Endothelial cell (in vitro differentiated cells): ENCODE measurements at regions not wholly inside any gene's neighbourhood (a gene's known extent, or its start where the extent isn't known, plus 50 kb on each side); places are given as distances from the start of the nearest gene placed in this dataset.

Experiments used
- DNase-seq: peaks from one replicate; pipeline ENCODE4 v3.0.0; 2021; ENCODE audit warnings: low spot score
- H3K27ac Mint-ChIP-seq: one replicate; pipeline ENCODE4 v1.8.0; 2021; ENCODE audit warnings: mixed read lengths, inconsistent platforms; ENCODE audit not compliant: unreplicated experiment
- H3K27me3 Mint-ChIP-seq: one replicate; pipeline ENCODE4 v1.8.0; 2021; ENCODE audit warnings: mild to moderate bottlenecking, moderate library complexity, mixed read lengths, inconsistent platforms; ENCODE audit not compliant: unreplicated experiment
- H3K36me3 Mint-ChIP-seq: one replicate; pipeline ENCODE4 v1.8.0; 2021; ENCODE audit warnings: mild to moderate bottlenecking, low read depth, mixed read lengths, inconsistent platforms; ENCODE audit not compliant: unreplicated experiment
- H3K4me1 Mint-ChIP-seq: one replicate; pipeline ENCODE4 v1.8.0; 2021; ENCODE audit warnings: mild to moderate bottlenecking, mixed read lengths, inconsistent platforms; ENCODE audit not compliant: unreplicated experiment
- H3K4me3 Mint-ChIP-seq: one replicate; pipeline ENCODE4 v1.8.0; 2021; ENCODE audit warnings: mild to moderate bottlenecking, mixed read lengths, inconsistent platforms; ENCODE audit not compliant: unreplicated experiment
- H3K9me3 Mint-ChIP-seq: one replicate; pipeline ENCODE4 v1.8.0; 2021; ENCODE audit warnings: mixed read lengths, inconsistent platforms; ENCODE audit not compliant: unreplicated experiment
- CTCF ChIP-seq: fragments of 200-600 bp; sonication (generic); IDR thresholded peaks from one replicate; pipeline ENCODE4 v1.5.0; 2021; ENCODE audit warnings: antibody characterized with exemption; ENCODE audit not compliant: unreplicated experiment

DNA sequence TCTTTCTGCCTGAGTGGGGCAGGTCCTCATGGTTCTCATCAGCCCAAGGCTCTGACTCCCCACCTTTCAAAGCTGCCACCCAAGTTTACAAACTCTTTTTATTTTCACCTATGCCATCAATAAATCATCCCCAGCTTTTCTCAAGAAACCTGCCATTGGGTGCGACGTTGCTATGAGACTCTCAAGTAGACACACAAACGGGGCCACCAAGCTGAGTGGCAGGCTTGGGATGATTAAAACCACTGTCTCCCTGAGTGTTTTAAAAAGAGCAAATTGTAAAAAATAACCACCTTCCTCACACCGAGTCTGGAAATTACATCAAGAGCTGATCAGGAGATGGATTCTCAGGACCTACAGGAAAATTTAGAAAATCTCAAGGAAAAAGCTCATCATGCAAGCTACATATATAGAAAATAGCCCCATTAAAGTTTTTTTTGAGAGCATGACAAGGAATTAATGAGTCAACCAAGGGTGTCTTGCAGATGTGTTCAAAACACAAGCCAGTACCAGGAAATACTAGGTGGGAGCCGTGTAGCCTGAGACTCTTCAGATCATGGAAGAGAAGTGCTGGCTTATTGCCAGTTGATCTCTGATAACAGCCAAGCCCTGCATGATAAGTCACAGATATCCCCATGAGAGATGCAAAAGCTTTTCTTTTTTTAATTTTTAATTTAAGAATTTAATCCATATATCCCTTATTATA lies 158.4 kb upstream of the BACE2 start:
- H3K27me3 Mint-ChIP-seq = peaks cover 2% of the 10 kb centered on the region
- no peak overlapping the region for H3K27ac Mint-ChIP-seq

DNA sequence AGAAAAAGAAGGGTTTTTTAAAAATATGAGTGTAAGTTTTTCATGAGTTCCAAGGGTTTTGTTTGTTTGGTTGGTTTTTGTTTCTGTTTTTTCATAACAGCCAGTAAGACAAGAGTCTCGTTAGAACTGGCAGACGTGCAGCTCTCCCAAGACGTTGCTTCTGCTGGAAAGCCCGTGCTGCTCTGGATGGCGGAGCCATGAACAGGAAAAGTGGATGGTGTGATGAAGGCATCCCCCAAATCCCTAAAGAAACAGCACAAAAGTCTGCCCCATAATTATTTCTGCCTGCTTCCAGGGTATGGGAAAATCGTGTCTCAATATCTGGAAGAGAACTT lies 157.9 kb upstream of the BACE2 start:
- Mint-ChIP-seq H3K27me3 (peaks cover 2% of the 10 kb centered on the region), H3K9me3 (no peaks in the 10 kb centered on the region), H3K27ac (no peak overlapping the region), H3K4me1 (no peaks in the 10 kb centered on the region), H3K36me3 (no peaks in the 10 kb centered on the region), H3K4me3 (no peak overlapping the region)
- no peak for DNase-seq
- no peak for TF ChIP-seq CTCF

More for the DNA sequence above, 158.4 kb upstream of the BACE2 start:
- H3K9me3 Mint-ChIP-seq = no peaks in the 10 kb centered on the region
- no peaks in the 10 kb centered on the region for H3K36me3 Mint-ChIP-seq
- no peaks in the 10 kb centered on the region for H3K4me1 Mint-ChIP-seq
- DNase-seq = no peak
- H3K4me3 Mint-ChIP-seq = no peak overlapping the region
- no peak for TF ChIP-seq CTCF

DNA sequence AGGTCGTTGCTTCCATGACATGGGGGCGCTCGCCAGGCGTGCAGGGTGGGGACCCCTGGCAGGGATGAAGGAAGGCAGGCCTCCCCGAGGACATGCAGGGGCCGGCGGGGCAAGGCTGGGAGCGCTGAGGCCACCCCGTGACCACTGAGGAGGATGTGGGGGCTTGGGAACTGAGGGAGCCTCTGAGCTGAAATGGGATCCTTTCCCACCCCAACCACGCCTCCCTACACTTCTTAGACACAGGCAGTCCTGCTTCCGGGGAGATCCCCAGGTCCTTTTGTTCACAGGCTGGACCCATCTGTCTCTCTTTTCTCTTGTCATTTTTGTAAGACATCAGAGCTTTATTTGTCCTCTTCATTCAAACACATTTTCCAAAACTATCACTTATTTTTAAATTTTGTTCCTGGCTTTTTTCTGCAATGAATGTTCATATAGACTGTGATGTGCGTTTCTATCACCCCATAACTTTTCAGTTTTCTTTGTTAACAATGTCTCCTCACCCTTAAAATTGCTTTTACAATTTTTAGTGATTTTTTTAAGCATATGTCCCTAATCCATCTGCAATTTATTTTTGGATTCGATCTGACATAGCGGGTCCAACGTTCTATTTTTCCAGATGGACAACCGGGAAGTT lies 156.7 kb upstream of the BACE2 start:
- Mint-ChIP-seq H3K27me3 (peaks cover 2% of the 10 kb centered on the region), H3K4me1 (no peaks in the 10 kb centered on the region), H3K36me3 (no peaks in the 10 kb centered on the region), H3K4me3 (no peak overlapping the region), H3K27ac (no peak overlapping the region), H3K9me3 (no peaks in the 10 kb centered on the region)
- no peak for DNase-seq
- no peak for TF ChIP-seq CTCF

- Mint-ChIP-seq H3K4me1 (no peaks in the 10 kb centered on the region), H3K27me3 (peaks cover 2% of the 10 kb centered on the region), H3K36me3 (no peaks in the 10 kb centered on the region), H3K27ac (no peak overlapping the region), H3K9me3 (no peaks in the 10 kb centered on the region), H3K4me3 (no peak overlapping the region)
- no peak for DNase-seq
- TF ChIP-seq CTCF = no peak
Observed at GRCh38 chr21:41011951-41012366, 156.0 kb upstream of the BACE2 start.

DNA sequence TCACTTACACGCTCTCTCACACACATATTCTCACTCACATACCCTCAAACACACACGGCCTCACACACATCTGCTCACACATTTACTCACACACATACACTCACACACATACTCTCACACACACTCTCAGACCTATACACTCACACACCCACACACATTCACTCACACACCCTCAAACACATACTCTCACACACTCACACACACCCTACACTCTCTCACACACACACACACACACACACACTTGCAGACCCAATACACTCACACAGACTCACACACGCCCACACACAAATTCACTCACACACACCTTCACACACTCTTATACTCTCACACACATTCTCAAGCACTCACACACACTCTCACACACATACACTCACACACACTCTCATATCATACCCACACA lies 155.5 kb upstream of the BACE2 start:
- no peaks in the 10 kb centered on the region for H3K36me3 Mint-ChIP-seq
- peaks cover 2% of the 10 kb centered on the region for H3K27me3 Mint-ChIP-seq
- no peak overlapping the region for H3K4me3 Mint-ChIP-seq
- H3K9me3 Mint-ChIP-seq = no peaks in the 10 kb centered on the region
- no peaks in the 10 kb centered on the region for H3K4me1 Mint-ChIP-seq
- DNase-seq = no peak
- H3K27ac Mint-ChIP-seq = no peak overlapping the region
- TF ChIP-seq CTCF = no peak
